SK-N-MC (cell line): ENCODE measurements at regions not wholly inside any gene's neighbourhood (a gene's known extent, or its start where the extent isn't known, plus 50 kb on each side); places are given as distances from the start of the nearest gene placed in this dataset.

Source experiments
- EZH2 ChIP-seq: fragments of 200-600 bp; sonication (generic); IDR thresholded peaks from one replicate; pipeline ENCODE4 v1.6.1; 2017; ENCODE audit warnings: antibody characterized with exemption
- FOXP2 ChIP-seq: optimal IDR thresholded peaks from 2 replicates; pipeline ENCODE3; 2011; ENCODE audit warnings: mild to moderate bottlenecking, moderate library complexity; ENCODE audit not compliant: insufficient read depth; ENCODE audit errors: extremely low read length, control extremely low read depth
- POLR2AphosphoS5 ChIP-seq: IDR thresholded peaks from 2 replicates; pipeline ENCODE4 v1.6.1; 2012; ENCODE audit warnings: mild to moderate bottlenecking, low read depth, low read length, borderline replicate concordance

DNA sequence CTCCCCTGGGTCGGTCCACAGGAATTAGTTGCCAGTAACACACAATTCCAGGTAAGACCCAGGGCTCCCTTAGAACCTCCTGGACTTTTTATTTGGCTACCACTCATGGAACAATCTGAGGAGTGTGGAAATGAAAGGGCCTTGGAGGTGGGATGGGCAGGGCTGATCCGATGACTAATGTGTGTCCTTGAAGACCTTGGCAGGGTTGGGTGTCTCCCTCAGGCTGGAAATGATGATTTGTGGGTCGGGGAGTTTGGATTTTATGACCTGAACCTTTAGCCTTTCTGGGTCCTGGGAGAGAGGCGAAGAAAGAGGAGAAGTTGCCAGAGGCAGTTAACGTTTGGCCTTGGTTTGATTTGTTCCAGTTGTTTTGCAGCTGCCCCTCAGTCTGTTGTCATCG lies 425.0 kb downstream of the MID1IP1 start:
- no peak for TF ChIP-seq POLR2AphosphoS5
- TF ChIP-seq EZH2, result no peak
- no peak for TF ChIP-seq FOXP2
